ENCODE measurements at regions not wholly inside any gene's neighbourhood (a gene's known extent, or its start where the extent isn't known, plus 50 kb on each side); places are given as distances from the start of the nearest gene placed in this dataset.

DNA sequence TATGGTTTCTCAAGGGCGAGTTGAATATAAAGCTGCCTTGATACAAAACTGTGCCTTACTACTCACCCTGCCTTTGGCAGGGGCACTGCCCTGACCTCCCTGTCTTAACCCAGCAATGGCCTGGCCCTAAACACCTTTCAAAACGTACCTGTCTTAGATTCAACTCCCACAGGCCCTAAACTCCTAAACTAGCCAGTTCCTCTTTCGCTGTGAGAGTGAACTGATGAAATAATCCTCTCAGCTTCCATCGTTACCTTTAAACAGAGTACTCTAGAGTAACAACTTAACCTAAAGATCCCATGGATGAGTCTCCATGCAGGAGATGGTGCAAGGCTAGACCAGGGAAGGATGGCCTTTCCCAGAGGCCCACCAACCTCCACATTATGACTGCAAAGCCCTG lies 133.0 kb upstream of the THBS1 start:
- Histone ChIP-seq H2BK5ac (ENCODE audit: low read depth, low read length, poor library complexity) (no peak overlapping the region), H2AFZ (ENCODE audit: insufficient read depth, low read length, poor library complexity) (no peak overlapping the region), H3K9ac (ENCODE audit: low read length) (no peak overlapping the region), H3K4ac (ENCODE audit: low read depth, low read length) (no peak overlapping the region), H3K18ac (ENCODE audit: low read length) (no peak overlapping the region), H2BK120ac (ENCODE audit: insufficient read depth, low read length, poor library complexity) (no peak overlapping the region), H3K23ac (ENCODE audit: low read length) (no peak overlapping the region), H3K4me3 (ENCODE audit: low read depth, low read length) (no peak overlapping the region), H3K27me3 (ENCODE audit: insufficient read depth, low read length) (no peaks in the 10 kb centered on the region), H2BK12ac (ENCODE audit: low read length) (no peak overlapping the region), H3K36me3 (ENCODE audit: control insufficient read depth in 1 of 2, insufficient read depth in 2 of 2, low read length in 2 of 2) (no peaks in the 10 kb centered on the region), H3K4me2 (ENCODE audit: low read length) (no peak overlapping the region), H3K4me1 (ENCODE audit: control insufficient read depth in 1 of 2, insufficient read depth in 2 of 2, low read length in 2 of 2) (peaks cover 3 to 9% of the 10 kb centered on the region in 2 experiments), H2AK5ac (ENCODE audit: low read length) (no peak overlapping the region), H3K79me1 (ENCODE audit: low read length) (no peaks in the 10 kb centered on the region), H3K9me3 (ENCODE audit: insufficient read depth, low read depth, low read length) (no peaks in the 10 kb centered on the region), H4K12ac (ENCODE audit: low read depth, low read length) (no peak overlapping the region), H3K14ac (ENCODE audit: low read length) (no peak overlapping the region), H4K8ac (ENCODE audit: low read depth, low read length) (no peak overlapping the region), H4K91ac (ENCODE audit: low read depth, low read length) (no peak overlapping the region), H3K79me2 (ENCODE audit: control insufficient read depth, insufficient read depth, low read length, poor library complexity) (no peaks in the 10 kb centered on the region), H3K27ac (ENCODE audit: low read depth, low read length) (no peak overlapping the region)
- no peak for DNase-seq
- no CpG with 5 or more reads among the region's 4 CpGs for WGBS (ENCODE audit: extremely low coverage, insufficient coverage, insufficient read length)

DNA sequence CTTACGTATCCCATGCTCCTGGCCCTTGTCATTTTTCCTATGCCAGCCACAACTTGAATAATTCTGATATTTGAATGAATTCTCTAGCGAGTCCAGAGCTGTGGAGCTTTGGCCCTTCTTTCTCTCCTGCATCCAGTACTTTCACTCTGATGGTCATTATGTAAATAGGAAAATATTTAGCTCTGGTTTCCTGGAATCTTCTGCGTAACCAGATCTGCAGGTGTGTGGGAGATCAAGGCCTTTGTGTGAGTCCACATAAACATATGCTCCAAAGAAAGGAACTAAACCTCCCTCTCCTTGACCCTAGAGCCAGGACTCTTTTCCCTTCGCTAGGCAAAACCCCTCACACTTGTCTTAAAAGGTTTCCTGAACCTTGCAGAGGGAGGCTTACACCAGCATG lies 132.5 kb upstream of the THBS1 start:
- Histone ChIP-seq H3K4me3 (ENCODE audit: low read depth, low read length) (no peak overlapping the region), H3K23ac (ENCODE audit: low read length) (no peak overlapping the region), H3K9me3 (ENCODE audit: insufficient read depth, low read depth, low read length) (no peaks in the 10 kb centered on the region), H2AFZ (ENCODE audit: insufficient read depth, low read length, poor library complexity) (no peak overlapping the region), H3K14ac (ENCODE audit: low read length) (no peak overlapping the region), H2AK5ac (ENCODE audit: low read length) (no peak overlapping the region), H2BK5ac (ENCODE audit: low read depth, low read length, poor library complexity) (no peak overlapping the region), H3K36me3 (ENCODE audit: control insufficient read depth in 1 of 2, insufficient read depth in 2 of 2, low read length in 2 of 2) (no peaks in the 10 kb centered on the region), H2BK12ac (ENCODE audit: low read length) (no peak overlapping the region), H3K4ac (ENCODE audit: low read depth, low read length) (no peak overlapping the region), H3K27me3 (ENCODE audit: insufficient read depth, low read length) (no peaks in the 10 kb centered on the region), H3K79me1 (ENCODE audit: low read length) (no peaks in the 10 kb centered on the region), H4K12ac (ENCODE audit: low read depth, low read length) (no peak overlapping the region), H2BK120ac (ENCODE audit: insufficient read depth, low read length, poor library complexity) (no peak overlapping the region), H3K9ac (ENCODE audit: low read length) (no peak overlapping the region), H3K79me2 (ENCODE audit: control insufficient read depth, insufficient read depth, low read length, poor library complexity) (no peaks in the 10 kb centered on the region), H3K27ac (ENCODE audit: low read depth, low read length) (no peak overlapping the region), H4K8ac (ENCODE audit: low read depth, low read length) (no peak overlapping the region), H3K4me1 (ENCODE audit: control insufficient read depth in 1 of 2, insufficient read depth in 2 of 2, low read length in 2 of 2) (peaks cover 3 to 9% of the 10 kb centered on the region in 2 experiments), H3K18ac (ENCODE audit: low read length) (no peak overlapping the region), H3K4me2 (ENCODE audit: low read length) (no peak overlapping the region), H4K91ac (ENCODE audit: low read depth, low read length) (no peak overlapping the region)
- peak in 1 of 2 donors; percentile 18 for DNase-seq
- no CpG with 5 or more reads among the region's 4 CpGs for WGBS (ENCODE audit: extremely low coverage, insufficient coverage, insufficient read length)

DNA sequence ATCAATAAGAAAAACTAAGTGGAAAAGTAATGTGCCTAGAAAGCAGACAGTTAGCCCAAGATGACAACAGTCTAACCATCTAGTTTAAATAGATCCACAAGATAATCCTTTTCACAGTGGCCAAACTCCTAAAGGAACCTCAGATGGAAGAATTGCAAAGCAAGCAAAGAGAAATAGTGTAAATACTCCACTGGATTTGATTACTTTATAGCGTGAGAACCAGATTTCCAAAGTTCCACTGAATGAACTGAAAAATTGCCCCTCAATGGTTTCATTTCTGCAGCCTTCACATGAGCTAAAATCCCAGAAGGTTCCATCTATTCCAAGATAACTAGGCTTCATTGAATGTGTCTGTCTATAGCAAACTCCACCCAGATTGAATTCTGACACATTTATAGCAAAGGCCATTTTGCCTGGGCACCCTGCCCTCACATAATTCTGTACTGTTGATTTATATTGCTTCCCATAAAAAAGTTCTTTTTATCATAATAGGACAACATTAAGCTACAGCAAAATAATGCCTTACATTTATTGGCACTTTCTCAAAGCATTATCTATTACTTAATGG lies 129.7 kb upstream of the THBS1 start:
- H2BK120ac ChIP-seq (ENCODE audit: insufficient read depth, low read length, poor library complexity) = no peak overlapping the region
- no peaks in the 10 kb centered on the region for H3K27me3 ChIP-seq (ENCODE audit: insufficient read depth, low read length)
- H3K79me2 ChIP-seq (ENCODE audit: control insufficient read depth, insufficient read depth, low read length, poor library complexity) = no peaks in the 10 kb centered on the region
- WGBS (ENCODE audit: extremely low coverage, insufficient coverage, insufficient read length) = no CpG with 5 or more reads among the region's 1 CpG
- H3K14ac ChIP-seq (ENCODE audit: low read length) = no peak overlapping the region
- no peak overlapping the region for H2AFZ ChIP-seq (ENCODE audit: insufficient read depth, low read length, poor library complexity)
- no peak overlapping the region for H3K4me2 ChIP-seq (ENCODE audit: low read length)
- no peaks in the 10 kb centered on the region for H3K36me3 ChIP-seq (ENCODE audit: control insufficient read depth in 1 of 2, insufficient read depth in 2 of 2, low read length in 2 of 2)
- H3K79me1 ChIP-seq (ENCODE audit: low read length) = no peaks in the 10 kb centered on the region
- H3K27ac ChIP-seq (ENCODE audit: low read depth, low read length) = no peak overlapping the region
- no peak overlapping the region for H3K4me3 ChIP-seq (ENCODE audit: low read depth, low read length)
- no peak overlapping the region for H3K4ac ChIP-seq (ENCODE audit: low read depth, low read length)
- H3K4me1 ChIP-seq (ENCODE audit: control insufficient read depth in 1 of 2, insufficient read depth in 2 of 2, low read length in 2 of 2) = peaks cover 0 to 7% of the 10 kb centered on the region in 2 experiments
- H3K9me3 ChIP-seq (ENCODE audit: insufficient read depth, low read depth, low read length) = no peaks in the 10 kb centered on the region
- no peak overlapping the region for H3K23ac ChIP-seq (ENCODE audit: low read length)
- H4K12ac ChIP-seq (ENCODE audit: low read depth, low read length) = no peak overlapping the region
- no peak overlapping the region for H4K91ac ChIP-seq (ENCODE audit: low read depth, low read length)
- no peak overlapping the region for H3K18ac ChIP-seq (ENCODE audit: low read length)
- no peak overlapping the region for H2BK12ac ChIP-seq (ENCODE audit: low read length)
- H2AK5ac ChIP-seq (ENCODE audit: low read length) = no peak overlapping the region
- H3K9ac ChIP-seq (ENCODE audit: low read length) = no peak overlapping the region
- DNase-seq = no peak
- H4K8ac ChIP-seq (ENCODE audit: low read depth, low read length) = no peak overlapping the region
- no peak overlapping the region for H2BK5ac ChIP-seq (ENCODE audit: low read depth, low read length, poor library complexity)

DNA sequence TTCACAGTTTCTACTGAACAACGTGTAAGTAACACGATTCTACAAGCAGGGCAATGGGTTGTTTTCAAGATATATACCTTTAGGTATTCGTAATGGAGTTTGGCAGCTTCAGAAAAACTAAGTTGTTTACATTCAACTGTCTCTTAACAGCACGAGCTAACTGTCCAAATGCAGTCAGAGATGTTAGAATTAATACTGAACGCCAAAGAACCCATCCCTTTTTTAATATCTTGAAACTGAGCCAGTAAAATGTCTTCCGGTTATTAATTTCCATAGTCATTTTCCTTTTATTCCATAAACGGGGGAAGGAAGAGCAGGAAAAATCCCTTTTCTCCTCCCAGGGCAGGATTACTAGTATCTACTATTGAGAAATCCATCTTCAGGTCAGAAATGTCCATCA lies 129.0 kb upstream of the THBS1 start:
- Histone ChIP-seq H4K8ac (ENCODE audit: low read depth, low read length) (no peak overlapping the region), H3K36me3 (ENCODE audit: control insufficient read depth in 1 of 2, insufficient read depth in 2 of 2, low read length in 2 of 2) (no peaks in the 10 kb centered on the region), H3K18ac (ENCODE audit: low read length) (no peak overlapping the region), H2BK120ac (ENCODE audit: insufficient read depth, low read length, poor library complexity) (no peak overlapping the region), H4K91ac (ENCODE audit: low read depth, low read length) (no peak overlapping the region), H3K4me2 (ENCODE audit: low read length) (no peak overlapping the region), H2AFZ (ENCODE audit: insufficient read depth, low read length, poor library complexity) (no peak overlapping the region), H3K79me2 (ENCODE audit: control insufficient read depth, insufficient read depth, low read length, poor library complexity) (no peaks in the 10 kb centered on the region), H3K14ac (ENCODE audit: low read length) (no peak overlapping the region), H3K4me1 (ENCODE audit: control insufficient read depth in 1 of 2, insufficient read depth in 2 of 2, low read length in 2 of 2) (peaks cover 0 to 7% of the 10 kb centered on the region in 2 experiments), H3K4ac (ENCODE audit: low read depth, low read length) (no peak overlapping the region), H3K9me3 (ENCODE audit: insufficient read depth, low read depth, low read length) (no peaks in the 10 kb centered on the region), H3K23ac (ENCODE audit: low read length) (no peak overlapping the region), H3K27me3 (ENCODE audit: insufficient read depth, low read length) (no peaks in the 10 kb centered on the region), H2AK5ac (ENCODE audit: low read length) (no peak overlapping the region), H4K12ac (ENCODE audit: low read depth, low read length) (no peak overlapping the region), H3K9ac (ENCODE audit: low read length) (no peak overlapping the region), H3K4me3 (ENCODE audit: low read depth, low read length) (no peak overlapping the region), H2BK5ac (ENCODE audit: low read depth, low read length, poor library complexity) (no peak overlapping the region), H3K79me1 (ENCODE audit: low read length) (no peaks in the 10 kb centered on the region), H3K27ac (ENCODE audit: low read depth, low read length) (no peak overlapping the region), H2BK12ac (ENCODE audit: low read length) (no peak overlapping the region)
- no CpG with 5 or more reads among the region's 7 CpGs for WGBS (ENCODE audit: extremely low coverage, insufficient coverage, insufficient read length)
- no peak for DNase-seq

All from trophoblast cell (in vitro differentiated cells and primary cell).